ENCODE measurements at regions not wholly inside any gene's neighbourhood (a gene's known extent, or its start where the extent isn't known, plus 50 kb on each side); places are given as distances from the start of the nearest gene placed in this dataset.

GRCh38 chr20:6420336-6420735, 297.5 kb upstream of the FERMT1 start:
- no peak overlapping the region for H2AFZ ChIP-seq (ENCODE audit: control insufficient read depth, low read depth, low read length)
- POLR2A ChIA-PET: no interaction called here

More at GRCh38 chr20:6420336-6420735, 297.5 kb upstream of the FERMT1 start:
- H3K9me3 ChIP-seq (replicated peaks; ENCODE audit: control insufficient read depth, insufficient read depth, low read length): no peaks in the 10 kb centered on the region
- BruUV-seq (replicated peaks): no TSS peak
- ATAC-seq (no peak), FAIRE-seq (no peak), DNase-seq (ENCODE audit: low read depth, low spot score) (no peak)
- no peaks in the 10 kb centered on the region for H3K4me1 ChIP-seq (ENCODE audit: control insufficient read depth, insufficient read depth, low read length)
- H3K4me3 ChIP-seq: no peak overlapping the region
- H3K27ac ChIP-seq (ENCODE audit: control insufficient read depth, insufficient read depth): no peak overlapping the region
- in situ Hi-C loops (cut with MboI) (no loop called here), intact Hi-C loops (cut with micrococcal nuclease; ENCODE audit: unreplicated experiment) (no loop called here)
- SMC1A ChIA-PET (ENCODE audit: uncharacterized antibody, unreplicated experiment): no interaction called here
- no peak overlapping the region for H3K9ac ChIP-seq (ENCODE audit: control insufficient read depth, insufficient read depth, low read length)
- no peaks in the 10 kb centered on the region for H3K36me3 ChIP-seq (ENCODE audit: control insufficient read depth in 2 of 2, insufficient read depth in 2 of 2, low read length in 1 of 2)
- no peaks in the 10 kb centered on the region for H4K20me1 ChIP-seq (ENCODE audit: control insufficient read depth, insufficient read depth)
- TF ChIP-seq NFXL1 (IDR thresholded peaks at IDR 0.05; ENCODE audit: borderline replicate concordance) (no peak), SRF (IDR thresholded peaks at IDR 0.05; ENCODE audit: low read depth in 2 of 2, low read length in 2 of 2) (no peak), LARP7 (IDR thresholded peaks at IDR 0.05) (no peak), GATAD2B (conservative IDR thresholded peaks at IDR 0.05; ENCODE audit: low read depth) (no peak), RFX5 (IDR thresholded peaks at IDR 0.05; ENCODE audit: low read depth, low read length) (no peak), ZNF274 (IDR thresholded peaks at IDR 0.05; ENCODE audit: insufficient read depth, insufficient read length) (no peak), ELK1 (IDR thresholded peaks at IDR 0.05; ENCODE audit: low read depth, low read length) (no peak), SP1 (IDR thresholded peaks at IDR 0.05; ENCODE audit: low read depth, low read length) (no peak), SUZ12 (IDR thresholded peaks at IDR 0.05; ENCODE audit: unreplicated experiment) (no peak), RUNX3 (IDR thresholded peaks at IDR 0.05; ENCODE audit: low read length) (no peak), JUNB (IDR thresholded peaks at IDR 0.05) (no peak), CHD1 (IDR thresholded peaks at IDR 0.05; ENCODE audit: low read depth, low read length) (no peak), USF2 (IDR thresholded peaks at IDR 0.05; ENCODE audit: borderline replicate concordance, low read depth, low read length) (no peak), BCL11A (IDR thresholded peaks at IDR 0.05; ENCODE audit: low read depth, low read length) (no peak)
- 0% methylated on average over 1 of the region's 1 CpG for WGBS (ENCODE audit: insufficient coverage, insufficient replicate concordance, low lambda C conversion rate, missing lambda C conversion rate)
- H3K27me3 ChIP-seq (replicated peaks in 1 of 2; ENCODE audit: control insufficient read depth in 2 of 2, insufficient read depth in 2 of 2, low read length in 1 of 2): no peaks in the 10 kb centered on the region; a peak in 1 of 4 replicates
- H3K79me2 ChIP-seq (ENCODE audit: control insufficient read depth, insufficient read depth, low read length): no peaks in the 10 kb centered on the region
- RAD21 ChIA-PET (ENCODE audit: unreplicated experiment): no interaction called here
- CTCF ChIA-PET: interaction anchor here (0.6 kb wide), 1 partner anchor 1125 kb away, joined by 3 read pairs; no protein-coding TSS in a partner anchor
- no peak overlapping the region for H3K4me2 ChIP-seq (ENCODE audit: control insufficient read depth, insufficient read depth)

Data from GM12878 (cell line).